Neuronal stem cell (in vitro differentiated cells): ENCODE measurements at regions not wholly inside any gene's neighbourhood (a gene's known extent, or its start where the extent isn't known, plus 50 kb on each side); places are given as distances from the start of the nearest gene placed in this dataset.

ENCODE experiments used
- DNase-seq: peaks from one replicate; pipeline ENCODE4 v3.0.0-alpha.2; 2013; ENCODE audit warnings: low spot score
- H2AFZ ChIP-seq: one replicate; pipeline ENCODE4 v1.6.1; 2013; ENCODE audit warnings: mild to moderate bottlenecking, low read length, inconsistent platforms
- H2AK5ac ChIP-seq: 2 replicates; pipeline ENCODE4 v1.6.1; 2013; ENCODE audit warnings: low read depth, mild to moderate bottlenecking, inconsistent platforms, low read length, moderate library complexity, mixed read lengths
- H2BK120ac ChIP-seq: 2 replicates; pipeline ENCODE4 v1.6.1; 2013; ENCODE audit warnings: low read depth, mild to moderate bottlenecking, inconsistent platforms, low read length, moderate library complexity, mixed read lengths
- H2BK12ac ChIP-seq: one replicate; pipeline ENCODE4 v1.6.1; 2013; ENCODE audit warnings: low read length, inconsistent platforms
- H2BK15ac ChIP-seq: 2 replicates; pipeline ENCODE4 v1.6.1; 2013; ENCODE audit warnings: mild to moderate bottlenecking, low read length, inconsistent platforms, mixed read lengths
- H2BK5ac ChIP-seq: one replicate; pipeline ENCODE4 v1.6.1; 2013; ENCODE audit warnings: inconsistent platforms, mild to moderate bottlenecking, low read length, moderate library complexity
- H3K14ac ChIP-seq: one replicate; pipeline ENCODE4 v1.6.1; 2013; ENCODE audit warnings: low read length, inconsistent platforms
- H3K18ac ChIP-seq: 2 replicates; pipeline ENCODE4 v1.6.1; 2013; ENCODE audit warnings: low read length, inconsistent platforms
- H3K23ac ChIP-seq: 2 replicates; pipeline ENCODE4 v1.6.1; 2013; ENCODE audit warnings: low read depth, mild to moderate bottlenecking, mixed read lengths, low read length, inconsistent platforms; ENCODE audit not compliant: poor library complexity
- H3K27ac ChIP-seq: replicated peaks from 3 replicates; pipeline ENCODE4 v1.5.1; 2013; ENCODE audit warnings: low read length, inconsistent platforms
- H3K27me3 ChIP-seq, 3 experiments: 2 replicates each; pipeline ENCODE4 v1.6.1; 2013; ENCODE audit warnings: low read length in 3 of 3, mild to moderate bottlenecking in 2 of 3, inconsistent platforms in 1 of 3, low read depth in 1 of 3, mixed read lengths in 1 of 3, moderate library complexity in 1 of 3; ENCODE audit not compliant: control insufficient read depth in 3 of 3, insufficient read depth in 3 of 3
- H3K36me3 ChIP-seq, 2 donors: replicated peaks in 1 of 2; 2 replicates each; pipeline ENCODE4 v1.6.1; 2013; ENCODE audit warnings: low read length in 2 of 2; ENCODE audit not compliant: control insufficient read depth in 2 of 2, insufficient read depth in 2 of 2
- H3K4ac ChIP-seq: 2 replicates; pipeline ENCODE4 v1.6.1; 2013; ENCODE audit warnings: inconsistent platforms, mild to moderate bottlenecking, low read length, moderate library complexity
- H3K4me1 ChIP-seq, 2 donors: 1 replicate in 1 of 2; 2 replicates in 1 of 2; pipeline ENCODE4 v1.6.1; 2013; ENCODE audit warnings: low read length in 2 of 2, low read depth in 1 of 2; ENCODE audit not compliant: control insufficient read depth in 2 of 2, insufficient read depth in 1 of 2
- H3K4me2 ChIP-seq: one replicate; pipeline ENCODE4 v1.6.1; 2013; ENCODE audit warnings: mild to moderate bottlenecking, low read length, inconsistent platforms; ENCODE audit not compliant: insufficient read depth, poor library complexity, severe bottlenecking
- H3K4me3 ChIP-seq, 2 donors: 2 replicates each; pipeline ENCODE4 v1.5.1; 2013; ENCODE audit warnings: low read length in 2 of 2, mild to moderate bottlenecking in 2 of 2, inconsistent platforms in 1 of 2, moderate library complexity in 1 of 2
- H3K79me1 ChIP-seq: one replicate; pipeline ENCODE4 v1.6.1; 2013; ENCODE audit warnings: low read depth, mild to moderate bottlenecking, inconsistent platforms, low read length, moderate library complexity
- H3K9ac ChIP-seq: one replicate; pipeline ENCODE4 v1.6.1; 2013; ENCODE audit warnings: mild to moderate bottlenecking, low read depth, low read length, inconsistent platforms; ENCODE audit not compliant: poor library complexity
- H3K9me3 ChIP-seq, 2 donors: replicated peaks in 1 of 2; 2 replicates each; pipeline versions ENCODE3 to v1.6.1; 2013; ENCODE audit warnings: low read length in 2 of 2, mild to moderate bottlenecking in 2 of 2, inconsistent platforms in 1 of 2, low read depth in 1 of 2, mixed read lengths in 1 of 2, moderate library complexity in 1 of 2; ENCODE audit not compliant: control insufficient read depth in 2 of 2, insufficient read depth in 1 of 2
- H4K8ac ChIP-seq: one replicate; pipeline ENCODE4 v1.6.1; 2013; ENCODE audit warnings: low read depth, mild to moderate bottlenecking, inconsistent platforms, low read length, moderate library complexity
- H4K91ac ChIP-seq: one replicate; pipeline ENCODE4 v1.6.1; 2013; ENCODE audit warnings: low read length, low read depth, mild to moderate bottlenecking, inconsistent platforms; ENCODE audit not compliant: poor library complexity
- WGBS, 2 donors: extraction: QIAGEN DNeasy Blood & Tissue Kit; methylation state at CpG; one replicate each; pipeline ENCODE4 v1.1.7; 2013; ENCODE audit warnings: missing lambda C conversion rate in 2 of 2, mixed read lengths in 1 of 2; ENCODE audit not compliant: insufficient read length in 2 of 2, insufficient replicate concordance in 1 of 2; ENCODE audit errors: extremely low coverage in 2 of 2; 5-methylcytosine and 5-hydroxymethylcytosine counted together

DNA sequence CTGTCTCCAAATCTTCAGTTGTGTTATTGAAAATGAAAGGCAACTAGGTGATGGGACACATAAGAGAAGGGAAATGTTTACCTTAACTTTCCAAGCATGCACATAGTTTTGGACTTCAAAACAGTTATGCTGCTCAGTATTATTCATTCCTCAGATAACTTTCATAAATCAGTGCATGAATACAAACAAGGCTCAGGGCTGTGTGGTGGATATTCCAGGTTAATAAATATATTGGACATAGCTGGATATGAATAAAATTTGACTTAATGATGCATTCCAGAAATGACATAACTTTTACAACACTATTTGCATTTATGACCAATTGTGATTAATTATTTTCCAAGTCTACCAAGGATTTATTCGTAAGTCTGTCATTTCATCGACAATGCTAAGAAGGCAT lies 301.2 kb upstream of the ZNF804A start:
- DNase-seq = no peak
- Histone ChIP-seq H3K9ac (no peak overlapping the region), H3K14ac (no peak overlapping the region), H3K36me3 (no peaks in the 10 kb centered on the region), H2AFZ (no peak overlapping the region), H4K91ac (no peak overlapping the region), H2AK5ac (no peak overlapping the region), H4K8ac (no peak overlapping the region), H3K4me2 (no peak overlapping the region), H3K27me3 (no peaks in the 10 kb centered on the region), H3K79me1 (no peaks in the 10 kb centered on the region), H3K9me3 (no peaks in the 10 kb centered on the region), H3K23ac (no peak overlapping the region), H2BK120ac (no peak overlapping the region), H2BK12ac (no peak overlapping the region), H3K27ac (no peak overlapping the region), H3K4ac (no peak overlapping the region), H2BK5ac (no peak overlapping the region), H3K4me3 (no peak overlapping the region), H3K18ac (no peak overlapping the region), H2BK15ac (no peak overlapping the region), H3K4me1 (no peaks in the 10 kb centered on the region)
- WGBS, 2 donors = no CpG with 5 or more reads among the region's 2 CpGs

DNA sequence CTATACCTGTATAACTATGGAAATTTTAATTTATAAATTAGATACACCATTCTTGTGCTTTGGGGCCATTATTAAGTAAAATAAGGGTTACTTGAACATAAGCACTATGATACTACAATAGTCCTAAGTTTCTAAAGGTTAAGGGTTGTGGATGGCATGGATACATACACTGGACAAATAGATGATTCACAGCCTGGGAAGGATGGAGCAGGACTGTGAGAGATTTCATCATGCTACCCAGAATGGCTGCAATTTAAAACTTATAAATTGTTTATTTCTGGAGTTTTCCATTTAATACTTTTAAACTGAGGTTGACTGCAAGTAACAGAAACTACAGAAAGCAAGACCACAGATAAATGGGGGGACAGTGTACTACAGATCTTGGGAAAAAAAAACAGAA lies 295.8 kb upstream of the ZNF804A start:
- Histone ChIP-seq H3K23ac (no peak overlapping the region), H2BK5ac (no peak overlapping the region), H2BK12ac (no peak overlapping the region), H3K4me2 (no peak overlapping the region), H2AK5ac (no peak overlapping the region), H3K79me1 (no peaks in the 10 kb centered on the region), H3K9ac (no peak overlapping the region), H3K27ac (no peak overlapping the region), H3K9me3 (no peaks in the 10 kb centered on the region), H3K4me1 (no peaks in the 10 kb centered on the region), H3K14ac (no peak overlapping the region), H3K27me3 (no peaks in the 10 kb centered on the region), H2AFZ (no peak overlapping the region), H3K18ac (no peak overlapping the region), H4K8ac (no peak overlapping the region), H2BK120ac (no peak overlapping the region), H3K4ac (no peak overlapping the region), H4K91ac (no peak overlapping the region), H3K36me3 (no peaks in the 10 kb centered on the region), H3K4me3 (no peak overlapping the region), H2BK15ac (no peak overlapping the region)
- no peak for DNase-seq

DNA sequence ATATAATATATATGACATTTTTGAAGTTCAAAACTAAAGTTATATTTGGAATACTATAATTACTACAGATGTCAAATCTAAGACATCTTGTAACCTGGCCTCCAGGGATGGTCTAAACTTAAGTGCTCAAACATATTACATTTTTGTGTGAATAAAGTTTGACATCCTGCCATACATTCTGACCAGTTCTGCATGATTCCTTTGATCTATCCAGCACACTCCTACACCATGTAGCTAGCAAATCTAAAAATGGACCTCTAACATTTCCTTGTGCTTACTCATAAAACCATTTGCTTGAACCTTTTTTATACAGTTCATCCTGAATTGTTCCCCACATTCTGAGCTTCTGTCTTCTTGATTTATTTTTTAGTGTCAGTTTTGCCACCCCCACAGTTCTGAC lies 294.3 kb upstream of the ZNF804A start:
- Histone ChIP-seq H3K4me3 (no peak overlapping the region), H3K27me3 (no peaks in the 10 kb centered on the region), H4K8ac (no peak overlapping the region), H3K9me3 (no peaks in the 10 kb centered on the region), H3K14ac (no peak overlapping the region), H2BK120ac (no peak overlapping the region), H2BK12ac (no peak overlapping the region), H2BK15ac (no peak overlapping the region), H3K9ac (no peak overlapping the region), H3K27ac (no peak overlapping the region), H3K4ac (no peak overlapping the region), H3K79me1 (no peaks in the 10 kb centered on the region), H2BK5ac (no peak overlapping the region), H3K23ac (no peak overlapping the region), H2AK5ac (no peak overlapping the region), H3K4me2 (no peak overlapping the region), H3K18ac (no peak overlapping the region), H3K4me1 (no peaks in the 10 kb centered on the region), H3K36me3 (no peaks in the 10 kb centered on the region), H4K91ac (no peak overlapping the region), H2AFZ (no peak overlapping the region)
- no peak for DNase-seq

DNA sequence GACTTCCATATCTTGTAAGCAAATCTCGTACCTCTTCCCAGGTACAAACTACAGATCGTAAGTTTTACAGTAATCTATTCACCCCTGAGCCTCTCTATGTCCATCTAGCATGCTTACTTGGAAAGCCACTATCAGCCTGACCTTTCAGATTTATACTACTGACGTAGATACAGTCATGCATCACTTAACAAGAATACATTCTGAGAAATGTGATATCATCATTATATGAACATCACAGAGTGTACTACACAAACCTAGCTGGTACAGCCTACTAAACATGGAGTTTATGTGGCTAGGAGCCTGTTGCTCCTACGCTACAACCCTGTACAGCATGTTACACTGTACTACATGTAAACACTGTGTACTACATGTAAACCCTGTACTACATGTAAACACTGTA lies 293.2 kb upstream of the ZNF804A start:
- Histone ChIP-seq H2BK15ac (no peak overlapping the region), H2BK120ac (no peak overlapping the region), H3K9me3 (no peaks in the 10 kb centered on the region), H2AFZ (no peak overlapping the region), H3K14ac (no peak overlapping the region), H3K79me1 (no peaks in the 10 kb centered on the region), H3K27me3 (no peaks in the 10 kb centered on the region), H3K4ac (no peak overlapping the region), H3K27ac (no peak overlapping the region), H4K8ac (no peak overlapping the region), H3K4me1 (peaks cover 0 to 3% of the 10 kb centered on the region in 2 donors), H2BK12ac (no peak overlapping the region), H2AK5ac (no peak overlapping the region), H3K4me3 (no peak overlapping the region), H2BK5ac (no peak overlapping the region), H3K9ac (no peak overlapping the region), H3K36me3 (no peaks in the 10 kb centered on the region), H4K91ac (no peak overlapping the region), H3K18ac (no peak overlapping the region), H3K23ac (no peak overlapping the region), H3K4me2 (no peak overlapping the region)
- no CpG with 5 or more reads among the region's 4 CpGs for WGBS, 2 donors
- no peak for DNase-seq
